ENCODE measurements at regions not wholly inside any gene's neighbourhood (a gene's known extent, or its start where the extent isn't known, plus 50 kb on each side); places are given as distances from the start of the nearest gene placed in this dataset.

DNA sequence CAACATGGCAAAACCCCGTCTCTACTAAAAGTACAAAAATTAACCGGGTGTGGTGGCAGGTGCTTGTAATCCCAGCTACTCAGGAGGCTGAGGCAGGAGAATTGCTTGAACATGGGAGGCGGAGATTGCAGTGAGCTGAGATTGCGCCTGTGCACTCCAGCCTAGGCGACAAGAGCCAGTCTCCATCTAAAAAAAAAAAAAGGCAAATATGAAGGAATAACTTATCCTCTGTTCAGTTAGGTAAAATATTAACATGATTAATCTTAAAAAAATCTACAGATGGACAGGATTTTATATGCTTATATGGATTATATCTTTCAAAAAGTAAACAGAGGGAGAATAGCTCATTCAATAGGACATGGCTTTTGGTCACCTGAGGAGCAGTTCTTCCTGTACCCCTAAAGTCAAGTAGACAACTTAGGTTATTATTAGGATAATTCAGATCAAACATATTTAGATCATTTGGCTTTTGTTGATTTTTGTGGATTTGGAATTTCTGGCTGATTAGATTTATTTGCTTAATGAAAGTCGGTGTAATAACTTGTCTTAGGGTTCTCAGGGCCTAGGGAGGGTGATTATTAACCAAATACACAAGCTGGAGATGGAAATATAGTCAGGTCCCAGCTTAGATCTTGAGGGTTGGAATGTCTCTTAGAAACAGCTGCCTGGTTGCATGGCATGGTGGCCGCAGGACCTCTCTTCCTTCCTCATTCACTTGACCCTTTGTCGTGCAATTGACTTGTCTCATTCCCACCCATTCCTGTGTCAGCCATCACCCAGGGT, 82.1 kb upstream of the ONECUT1 start:
- H3K27me3 ChIP-seq (ENCODE audit: control insufficient read depth in 1 of 2, insufficient read depth in 2 of 2, low read length in 2 of 2) = no peaks in the 10 kb centered on the region
- no peak overlapping the region for H3K4me3 ChIP-seq (ENCODE audit: low read depth in 1 of 2, low read length in 2 of 2)
- H3K36me3 ChIP-seq (ENCODE audit: control insufficient read depth in 2 of 2, insufficient read depth in 2 of 2, low read length in 1 of 2) = no peaks in the 10 kb centered on the region
- 73 to 83% methylated on average over 8 of the region's 8 CpGs for WGBS, 2 donors
- no peak overlapping the region for H3K27ac ChIP-seq (ENCODE audit: low read depth in 2 of 2, low read length in 1 of 2)
- no peaks in the 10 kb centered on the region for H3K9me3 ChIP-seq (ENCODE audit: control insufficient read depth in 2 of 2, insufficient read depth in 1 of 2, low read depth in 1 of 2, low read length in 1 of 2)
- H3K4me1 ChIP-seq (ENCODE audit: control insufficient read depth in 2 of 2, insufficient read depth in 2 of 2, low read length in 1 of 2) = no peaks in the 10 kb centered on the region

DNA sequence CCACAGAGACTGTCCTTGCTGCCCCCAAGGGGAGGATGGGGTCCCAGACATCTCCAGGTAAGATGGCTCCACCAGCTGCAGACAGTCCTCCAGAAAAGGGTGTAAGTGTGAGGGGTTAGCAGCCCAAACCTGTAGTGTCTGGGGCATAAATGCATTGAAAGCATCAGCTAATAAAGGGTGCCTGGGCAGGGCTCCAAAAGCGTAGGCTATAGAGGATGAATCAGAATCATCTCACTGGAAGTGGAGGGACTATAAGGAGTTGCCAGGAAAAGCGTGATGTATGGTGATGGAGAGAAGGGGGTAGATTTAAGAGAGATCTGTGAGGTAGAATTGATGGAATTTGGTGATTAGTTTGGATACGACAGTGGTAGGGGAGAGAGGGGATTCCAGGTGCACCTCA, 79.9 kb upstream of the ONECUT1 start:
- no peak overlapping the region for H3K4me3 ChIP-seq (ENCODE audit: low read depth in 1 of 2, low read length in 2 of 2)
- no peak overlapping the region for H3K27ac ChIP-seq (ENCODE audit: low read depth in 2 of 2, low read length in 1 of 2)
- peaks cover 0 to 2% of the 10 kb centered on the region in 2 donors for H3K9me3 ChIP-seq (ENCODE audit: control insufficient read depth in 2 of 2, insufficient read depth in 1 of 2, low read depth in 1 of 2, low read length in 1 of 2)
- H3K4me1 ChIP-seq (ENCODE audit: control insufficient read depth in 2 of 2, insufficient read depth in 2 of 2, low read length in 1 of 2) = no peaks in the 10 kb centered on the region
- no peaks in the 10 kb centered on the region for H3K27me3 ChIP-seq (ENCODE audit: control insufficient read depth in 1 of 2, insufficient read depth in 2 of 2, low read length in 2 of 2)
- no peaks in the 10 kb centered on the region for H3K36me3 ChIP-seq (ENCODE audit: control insufficient read depth in 2 of 2, insufficient read depth in 2 of 2, low read length in 1 of 2)
- 59 to 63% methylated on average over 3 of the region's 3 CpGs for WGBS, 2 donors

- peaks cover 0 to 2% of the 10 kb centered on the region in 2 donors for H3K9me3 ChIP-seq (ENCODE audit: control insufficient read depth in 2 of 2, insufficient read depth in 1 of 2, low read depth in 1 of 2, low read length in 1 of 2)
- no peaks in the 10 kb centered on the region for H3K27me3 ChIP-seq (ENCODE audit: control insufficient read depth in 1 of 2, insufficient read depth in 2 of 2, low read length in 2 of 2)
- 69 to 78% methylated on average over 5 of the region's 5 CpGs for WGBS, 2 donors
- no peaks in the 10 kb centered on the region for H3K4me1 ChIP-seq (ENCODE audit: control insufficient read depth in 2 of 2, insufficient read depth in 2 of 2, low read length in 1 of 2)
- H3K36me3 ChIP-seq (ENCODE audit: control insufficient read depth in 2 of 2, insufficient read depth in 2 of 2, low read length in 1 of 2) = no peaks in the 10 kb centered on the region
- no peak overlapping the region for H3K4me3 ChIP-seq (ENCODE audit: low read depth in 1 of 2, low read length in 2 of 2)
- no peak overlapping the region for H3K27ac ChIP-seq (ENCODE audit: low read depth in 2 of 2, low read length in 1 of 2)
These were observed 76.6 kb upstream of the ONECUT1 start for GRCh38 chr15:52866698-52867097.

- WGBS, 2 donors = 71 to 77% methylated on average over 7 of the region's 7 CpGs
- H3K4me1 ChIP-seq (ENCODE audit: control insufficient read depth in 2 of 2, insufficient read depth in 2 of 2, low read length in 1 of 2) = no peaks in the 10 kb centered on the region
- no peak overlapping the region for H3K4me3 ChIP-seq (ENCODE audit: low read depth in 1 of 2, low read length in 2 of 2)
- H3K27ac ChIP-seq (ENCODE audit: low read depth in 2 of 2, low read length in 1 of 2) = no peak overlapping the region
- no peaks in the 10 kb centered on the region for H3K27me3 ChIP-seq (ENCODE audit: control insufficient read depth in 1 of 2, insufficient read depth in 2 of 2, low read length in 2 of 2)
- H3K36me3 ChIP-seq (ENCODE audit: control insufficient read depth in 2 of 2, insufficient read depth in 2 of 2, low read length in 1 of 2) = no peaks in the 10 kb centered on the region
- H3K9me3 ChIP-seq (ENCODE audit: control insufficient read depth in 2 of 2, insufficient read depth in 1 of 2, low read depth in 1 of 2, low read length in 1 of 2) = peaks cover 0 to 2% of the 10 kb centered on the region in 2 donors
These were observed 72.5 kb upstream of the ONECUT1 start for GRCh38 chr15:52862677-52863076.

DNA sequence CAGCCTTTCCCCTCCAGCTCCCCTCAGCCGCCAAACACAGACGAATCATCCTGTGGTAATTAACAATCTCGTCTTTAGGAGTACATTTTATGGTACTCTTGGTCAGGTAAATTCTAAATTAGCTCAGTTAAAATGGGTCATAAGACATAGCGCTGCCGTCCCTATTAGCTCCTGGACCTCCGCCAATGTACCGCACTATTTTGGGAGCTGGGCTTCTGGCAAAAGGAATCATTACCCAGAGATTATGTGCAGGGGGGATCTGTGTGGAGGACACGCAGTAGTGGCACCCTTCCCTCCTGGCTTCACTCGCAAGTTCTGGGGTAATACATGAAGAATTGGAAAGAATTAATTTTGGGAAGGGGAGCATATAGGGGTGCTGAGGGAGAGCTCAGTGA, 68.6 kb upstream of the ONECUT1 start:
- H3K9me3 ChIP-seq (ENCODE audit: control insufficient read depth in 2 of 2, insufficient read depth in 1 of 2, low read depth in 1 of 2, low read length in 1 of 2) = no peaks in the 10 kb centered on the region
- no peaks in the 10 kb centered on the region for H3K36me3 ChIP-seq (ENCODE audit: control insufficient read depth in 2 of 2, insufficient read depth in 2 of 2, low read length in 1 of 2)
- H3K4me3 ChIP-seq (ENCODE audit: low read depth in 1 of 2, low read length in 2 of 2) = no peak overlapping the region
- H3K27ac ChIP-seq (ENCODE audit: low read depth in 2 of 2, low read length in 1 of 2) = no peak overlapping the region
- H3K4me1 ChIP-seq (ENCODE audit: control insufficient read depth in 2 of 2, insufficient read depth in 2 of 2, low read length in 1 of 2) = no peaks in the 10 kb centered on the region
- H3K27me3 ChIP-seq (ENCODE audit: control insufficient read depth in 1 of 2, insufficient read depth in 2 of 2, low read length in 2 of 2) = no peaks in the 10 kb centered on the region
- WGBS, 2 donors = 72 to 77% methylated on average over 9 of the region's 9 CpGs

DNA sequence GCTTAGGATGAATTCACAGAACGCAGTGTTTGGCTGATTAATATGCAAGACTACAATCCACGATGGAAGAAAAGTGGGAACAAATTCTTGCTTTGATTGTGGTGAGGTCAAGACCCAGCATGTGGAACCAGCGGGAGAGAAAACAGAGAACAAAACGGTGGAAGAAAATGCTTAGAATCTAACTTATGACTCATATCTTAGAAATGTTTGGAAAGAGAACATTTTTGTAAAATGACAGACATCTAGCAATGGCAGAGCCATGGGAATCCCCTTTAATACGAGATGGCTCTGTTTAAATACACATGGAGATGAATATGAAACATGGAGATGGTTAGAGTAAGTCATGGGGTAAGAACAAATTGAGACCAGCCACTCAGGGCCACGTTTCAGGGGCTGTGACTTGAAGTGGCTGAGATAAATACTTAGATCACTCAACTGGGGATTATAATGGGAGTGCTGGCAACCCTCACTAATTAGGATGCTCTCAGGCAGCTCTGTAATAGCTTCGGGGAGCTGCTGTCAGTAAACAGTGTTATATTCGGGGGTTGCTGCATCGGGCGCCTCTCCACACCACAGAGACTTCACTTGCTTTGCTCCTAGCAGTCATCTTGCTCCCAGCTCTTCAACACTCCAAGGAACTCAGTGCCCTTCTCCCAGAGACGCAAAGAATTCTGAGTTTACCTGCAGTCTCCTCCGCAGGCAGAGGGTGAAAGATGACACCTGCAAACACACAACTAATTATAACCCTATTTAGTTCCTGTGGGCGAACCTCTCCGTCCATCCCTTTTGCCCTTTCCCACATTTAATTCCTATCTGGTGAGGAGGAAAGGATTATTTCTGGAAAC, 68.0 kb upstream of the ONECUT1 start:
- no peak overlapping the region for H3K4me3 ChIP-seq (ENCODE audit: low read depth in 1 of 2, low read length in 2 of 2)
- WGBS, 2 donors = 32 to 47% methylated on average over 14 of the region's 14 CpGs
- no peaks in the 10 kb centered on the region for H3K4me1 ChIP-seq (ENCODE audit: control insufficient read depth in 2 of 2, insufficient read depth in 2 of 2, low read length in 1 of 2)
- no peak overlapping the region for H3K27ac ChIP-seq (ENCODE audit: low read depth in 2 of 2, low read length in 1 of 2)
- H3K27me3 ChIP-seq (ENCODE audit: control insufficient read depth in 1 of 2, insufficient read depth in 2 of 2, low read length in 2 of 2) = no peaks in the 10 kb centered on the region
- no peaks in the 10 kb centered on the region for H3K9me3 ChIP-seq (ENCODE audit: control insufficient read depth in 2 of 2, insufficient read depth in 1 of 2, low read depth in 1 of 2, low read length in 1 of 2)
- no peaks in the 10 kb centered on the region for H3K36me3 ChIP-seq (ENCODE audit: control insufficient read depth in 2 of 2, insufficient read depth in 2 of 2, low read length in 1 of 2)

DNA sequence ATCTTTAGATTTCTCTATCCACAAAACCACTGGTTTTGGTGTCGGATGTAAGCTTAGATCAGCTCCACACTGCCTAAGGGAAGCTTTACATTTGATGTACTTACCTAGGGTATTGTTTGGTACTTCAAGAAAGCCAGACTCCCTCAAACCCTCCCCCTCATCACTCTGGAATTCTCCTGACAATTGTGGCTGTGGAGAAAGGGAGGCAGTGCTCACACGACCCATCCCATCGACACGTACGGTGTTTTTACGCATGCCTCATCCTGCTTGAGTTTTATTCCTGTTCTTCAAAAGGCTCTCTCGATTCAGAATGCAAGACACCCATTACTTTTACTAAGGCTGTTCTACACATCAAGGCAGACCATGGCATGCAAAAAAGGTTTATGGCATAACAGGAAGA, 67.3 kb upstream of the ONECUT1 start:
- WGBS, 2 donors = 35 to 58% methylated on average over 7 of the region's 7 CpGs
- Histone ChIP-seq H3K4me3 (ENCODE audit: low read depth in 1 of 2, low read length in 2 of 2) (no peak overlapping the region), H3K27ac (ENCODE audit: low read depth in 2 of 2, low read length in 1 of 2) (no peak overlapping the region), H3K36me3 (ENCODE audit: control insufficient read depth in 2 of 2, insufficient read depth in 2 of 2, low read length in 1 of 2) (no peaks in the 10 kb centered on the region), H3K4me1 (ENCODE audit: control insufficient read depth in 2 of 2, insufficient read depth in 2 of 2, low read length in 1 of 2) (no peaks in the 10 kb centered on the region), H3K9me3 (ENCODE audit: control insufficient read depth in 2 of 2, insufficient read depth in 1 of 2, low read depth in 1 of 2, low read length in 1 of 2) (no peaks in the 10 kb centered on the region), H3K27me3 (ENCODE audit: control insufficient read depth in 1 of 2, insufficient read depth in 2 of 2, low read length in 2 of 2) (no peaks in the 10 kb centered on the region)

DNA sequence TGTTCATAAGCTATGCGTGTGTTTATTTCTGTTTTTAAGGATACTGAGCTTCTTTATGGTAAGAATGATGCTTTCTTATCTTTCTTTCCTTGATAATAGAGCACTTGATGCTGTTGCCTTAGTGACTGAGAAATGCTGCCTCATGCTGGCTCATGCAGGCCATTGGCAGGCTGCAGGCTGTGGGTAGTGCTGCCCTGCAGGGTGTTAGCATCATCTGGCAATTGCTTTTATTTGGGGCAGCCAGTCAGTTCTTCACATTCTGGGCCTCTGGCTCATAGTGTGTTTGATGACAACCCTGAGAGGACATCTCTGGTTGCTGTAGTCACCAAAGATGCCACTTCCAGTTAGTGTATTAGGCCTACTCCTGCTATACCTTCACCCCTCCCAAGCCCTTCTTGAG, 66.2 kb upstream of the ONECUT1 start:
- 95 to 96% methylated on average over 1 of the region's 1 CpG for WGBS, 2 donors
- Histone ChIP-seq H3K4me3 (ENCODE audit: low read depth in 1 of 2, low read length in 2 of 2) (no peak overlapping the region), H3K27ac (ENCODE audit: low read depth in 2 of 2, low read length in 1 of 2) (no peak overlapping the region), H3K4me1 (ENCODE audit: control insufficient read depth in 2 of 2, insufficient read depth in 2 of 2, low read length in 1 of 2) (no peaks in the 10 kb centered on the region), H3K9me3 (ENCODE audit: control insufficient read depth in 2 of 2, insufficient read depth in 1 of 2, low read depth in 1 of 2, low read length in 1 of 2) (no peaks in the 10 kb centered on the region), H3K36me3 (ENCODE audit: control insufficient read depth in 2 of 2, insufficient read depth in 2 of 2, low read length in 1 of 2) (no peaks in the 10 kb centered on the region), H3K27me3 (ENCODE audit: control insufficient read depth in 1 of 2, insufficient read depth in 2 of 2, low read length in 2 of 2) (no peaks in the 10 kb centered on the region)

GRCh38 chr15:52855157-52855556, 65.0 kb upstream of the ONECUT1 start:
- no peaks in the 10 kb centered on the region for H3K27me3 ChIP-seq (ENCODE audit: control insufficient read depth in 1 of 2, insufficient read depth in 2 of 2, low read length in 2 of 2)
- 52% methylated on average over 3 of the region's 3 CpGs for WGBS, 2 donors
- H3K27ac ChIP-seq (ENCODE audit: low read depth in 2 of 2, low read length in 1 of 2) = no peak overlapping the region
- no peak overlapping the region for H3K4me3 ChIP-seq (ENCODE audit: low read depth in 1 of 2, low read length in 2 of 2)
- no peaks in the 10 kb centered on the region for H3K36me3 ChIP-seq (ENCODE audit: control insufficient read depth in 2 of 2, insufficient read depth in 2 of 2, low read length in 1 of 2)
- no peaks in the 10 kb centered on the region for H3K9me3 ChIP-seq (ENCODE audit: control insufficient read depth in 2 of 2, insufficient read depth in 1 of 2, low read depth in 1 of 2, low read length in 1 of 2)
- H3K4me1 ChIP-seq (ENCODE audit: control insufficient read depth in 2 of 2, insufficient read depth in 2 of 2, low read length in 1 of 2) = no peaks in the 10 kb centered on the region

All from esophagus (tissue), 2 donors.